Stimulated activated CD8-positive, alpha-beta memory T cell treated with anti-CD3 and anti-CD28 coated beads, Interleukin-15, amount 100 ng/mL, for 48 hours (primary cell): ENCODE measurements at regions not wholly inside any gene's neighbourhood (a gene's known extent, or its start where the extent isn't known, plus 50 kb on each side); places are given as distances from the start of the nearest gene placed in this dataset.

ENCODE experiments used
- DNase-seq, 2 donors: peaks; one replicate each; pipeline ENCODE4 v3.0.0-alpha.2; 2020; ENCODE audit warnings: low read depth in 2 of 2

DNA sequence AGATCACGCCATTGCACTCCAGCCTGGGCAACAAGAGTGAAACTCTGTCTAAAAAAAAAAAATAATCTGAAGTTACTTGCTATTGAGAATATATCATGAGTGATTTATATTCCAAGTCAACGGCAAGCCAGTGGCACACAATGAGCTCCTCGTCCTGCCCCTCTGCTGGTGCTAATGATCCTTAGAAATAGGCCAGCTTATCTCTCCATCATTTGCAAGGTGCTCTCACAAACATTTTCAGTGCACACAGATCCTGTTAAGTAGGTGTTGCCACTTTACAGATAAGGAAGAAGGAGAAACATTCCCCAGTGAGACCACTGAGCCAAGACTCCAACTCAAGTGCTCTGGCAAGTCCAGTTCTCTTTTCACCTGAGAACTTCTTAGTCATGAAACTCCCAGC, 91.3 kb upstream of the GPR45 start:
- DNase-seq = no peak

GRCh38 chr2:105154119-105154818, 87.3 kb upstream of the GPR45 start:
- no peak for DNase-seq

GRCh38 chr2:105156166-105156565, 85.4 kb upstream of the GPR45 start:
- no peak for DNase-seq

DNA sequence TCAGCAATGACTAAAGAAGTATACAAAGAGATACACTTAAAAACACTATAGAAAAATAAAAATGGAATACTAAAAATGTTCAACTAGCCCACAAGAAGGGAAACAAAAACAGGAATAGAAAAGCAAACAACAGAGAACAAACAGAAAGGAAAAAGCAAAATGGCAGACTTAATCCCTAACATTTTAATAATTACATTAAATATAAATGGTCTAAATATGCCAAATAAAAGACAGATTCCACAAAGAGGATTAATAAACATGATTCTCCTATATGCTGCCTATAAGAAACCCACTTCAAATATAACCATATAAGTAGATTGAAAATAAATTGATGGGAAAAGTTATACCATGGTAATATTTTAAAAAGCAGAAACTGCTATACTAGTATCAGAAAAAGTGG, 83.5 kb upstream of the GPR45 start:
- DNase-seq = no peak

- DNase-seq = no peak
Measured at GRCh38 chr2:105166688-105167087, 74.9 kb upstream of the GPR45 start.

DNA sequence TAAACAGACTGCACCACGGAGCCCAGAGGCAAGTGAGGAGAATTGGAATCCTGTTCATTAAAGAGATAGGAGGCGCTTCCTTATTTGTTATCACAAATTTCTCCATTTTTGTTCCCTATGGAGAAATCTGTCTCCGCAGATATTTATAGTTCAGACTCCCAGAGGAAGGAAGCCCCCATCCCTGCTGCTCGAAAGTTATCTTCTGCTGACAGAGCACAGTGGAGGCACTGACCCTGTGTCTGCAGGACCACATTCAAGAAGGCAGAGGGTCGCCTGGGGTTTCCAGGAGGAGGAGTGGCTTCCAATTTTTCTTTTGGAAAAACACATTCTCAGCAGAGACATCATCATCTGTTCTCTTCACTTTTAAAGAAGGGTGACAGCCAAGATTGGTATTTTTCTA, 73.0 kb upstream of the GPR45 start:
- no peak for DNase-seq

DNA sequence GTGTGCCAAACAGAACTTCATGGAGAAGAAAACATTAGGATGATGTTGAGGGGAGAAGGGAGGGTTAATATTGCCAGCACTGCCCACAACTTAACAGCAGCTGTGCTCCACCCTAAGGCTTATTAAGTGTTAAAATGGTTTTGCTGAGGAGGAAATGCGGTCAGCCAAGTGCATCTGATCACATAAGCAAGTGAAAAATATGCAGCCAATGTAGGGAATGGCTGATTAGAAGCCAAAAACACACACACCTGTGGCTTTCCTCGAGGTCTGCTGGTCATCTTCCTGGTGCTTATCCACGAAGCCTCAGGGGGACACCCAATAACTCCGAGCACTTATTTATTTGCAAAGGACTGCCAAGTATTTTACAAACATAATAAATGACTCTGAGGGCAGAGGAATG, 66.3 kb upstream of the GPR45 start:
- DNase-seq = no peak

GRCh38 chr2:105176429-105176828, 65.1 kb upstream of the GPR45 start:
- no peak for DNase-seq

- no peak for DNase-seq
Measured at GRCh38 chr2:105177008-105177407, 64.5 kb upstream of the GPR45 start.

- no peak for DNase-seq
Measured at GRCh38 chr2:105177536-105178254, 63.8 kb upstream of the GPR45 start.

DNA sequence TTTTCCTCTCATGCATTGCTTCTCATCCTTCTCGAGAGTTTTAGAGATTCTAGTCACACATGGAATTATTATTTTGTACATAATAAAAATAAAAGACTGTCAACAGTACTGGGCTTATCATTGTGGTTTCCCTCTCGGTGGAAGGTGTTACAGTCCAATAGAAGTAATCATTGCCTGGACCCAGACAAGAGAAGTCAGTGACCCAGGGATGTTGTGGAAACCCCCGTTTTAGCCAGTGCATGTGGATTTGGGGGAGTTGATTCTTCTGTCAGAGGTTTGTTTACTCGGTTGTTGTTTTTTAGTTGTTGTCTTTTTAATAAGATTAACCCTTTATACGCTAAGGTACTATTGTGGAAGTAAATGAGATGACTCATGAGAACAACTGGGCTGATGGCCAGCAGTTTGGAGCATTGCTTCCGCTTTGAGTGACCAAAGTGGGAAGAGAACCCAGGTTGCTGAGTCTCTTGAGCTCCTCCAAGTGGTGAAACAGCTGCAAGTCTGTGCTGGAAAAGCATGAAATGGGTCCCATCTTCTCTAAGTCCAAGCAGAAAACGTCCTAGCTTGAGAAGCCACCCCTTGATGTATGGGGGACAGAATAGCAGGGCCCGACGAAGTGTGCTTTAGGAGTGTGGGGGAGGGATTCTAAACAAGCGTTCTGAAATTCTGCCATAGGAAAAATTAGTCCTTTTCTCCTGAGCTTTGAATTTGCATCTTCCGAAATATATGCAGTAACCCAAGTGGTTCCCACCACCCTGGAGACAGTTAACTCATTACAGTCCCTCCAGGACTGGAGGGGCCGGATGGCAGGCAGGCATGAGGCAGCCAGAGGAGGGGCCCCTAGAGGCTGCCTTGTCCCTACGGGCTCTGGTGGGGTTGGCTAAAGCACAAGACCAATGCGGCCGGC, 61.8 kb upstream of the GPR45 start:
- no peak for DNase-seq

- DNase-seq = no peak
Measured at GRCh38 chr2:105180491-105180972, 61.0 kb upstream of the GPR45 start.

GRCh38 chr2:105181282-105181681, 60.3 kb upstream of the GPR45 start:
- DNase-seq = no peak

DNA sequence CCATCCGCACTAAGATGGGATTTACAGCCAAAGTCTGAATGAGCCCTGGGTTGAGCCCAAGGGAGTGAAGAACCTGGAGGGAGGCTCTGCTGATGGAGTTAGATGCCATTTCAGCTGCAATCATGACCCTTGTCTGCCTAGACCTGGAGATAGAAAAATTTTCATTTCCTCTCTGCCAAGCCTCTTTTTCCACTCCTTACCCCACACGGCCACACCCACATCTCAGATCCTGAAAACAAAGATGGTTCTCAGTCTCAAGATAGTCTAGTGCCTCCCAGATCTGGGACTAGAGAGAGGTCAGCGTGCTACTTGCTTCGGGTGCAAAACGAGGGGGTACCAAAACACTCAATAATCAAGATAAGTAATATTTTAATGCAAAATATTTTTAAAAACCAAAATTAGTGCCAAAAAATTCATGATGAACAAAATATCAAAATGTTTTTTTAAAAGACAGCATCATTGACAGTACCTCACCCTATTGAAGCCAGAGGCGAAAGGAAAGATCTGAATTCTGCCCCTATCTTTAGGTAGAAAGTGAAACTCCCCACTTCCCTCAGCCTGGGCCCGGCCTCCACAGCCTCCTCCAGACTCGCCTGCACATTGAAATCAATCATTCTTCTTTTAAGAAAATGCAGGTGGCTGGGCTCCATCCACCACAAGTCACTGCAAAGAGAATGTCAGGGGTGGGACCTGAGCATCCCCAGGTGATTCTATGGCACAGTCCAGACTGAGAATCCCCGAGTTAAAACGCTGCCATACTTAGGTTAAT, 57.8 kb upstream of the GPR45 start:
- no peak for DNase-seq

- DNase-seq = no peak
Measured at GRCh38 chr2:105184420-105184819, 57.1 kb upstream of the GPR45 start.

DNA sequence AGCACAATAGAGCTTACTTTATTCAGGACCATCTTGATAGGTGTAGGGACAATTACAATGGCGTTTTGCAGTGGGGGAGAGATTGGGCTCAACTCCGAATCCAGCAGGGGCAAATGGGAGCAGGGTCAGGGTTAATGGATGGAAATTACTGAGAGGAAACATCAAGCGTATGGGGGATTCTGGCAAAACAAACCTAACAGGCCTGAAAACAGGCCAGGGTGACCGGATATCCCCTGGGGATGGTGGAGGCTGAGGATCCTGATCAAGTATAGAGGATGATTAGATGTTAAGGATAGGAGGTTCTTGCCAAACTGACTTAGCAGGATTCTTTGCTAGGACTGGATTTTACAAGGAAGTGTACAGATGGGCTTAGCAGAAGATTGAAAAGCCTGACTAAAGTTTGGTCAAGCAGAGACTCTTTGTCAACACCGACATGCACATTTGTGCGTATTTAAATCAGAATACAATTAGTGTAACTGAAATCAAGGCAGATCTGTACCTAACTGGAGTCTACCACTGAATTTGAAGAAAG, 54.5 kb upstream of the GPR45 start:
- no peak for DNase-seq

DNA sequence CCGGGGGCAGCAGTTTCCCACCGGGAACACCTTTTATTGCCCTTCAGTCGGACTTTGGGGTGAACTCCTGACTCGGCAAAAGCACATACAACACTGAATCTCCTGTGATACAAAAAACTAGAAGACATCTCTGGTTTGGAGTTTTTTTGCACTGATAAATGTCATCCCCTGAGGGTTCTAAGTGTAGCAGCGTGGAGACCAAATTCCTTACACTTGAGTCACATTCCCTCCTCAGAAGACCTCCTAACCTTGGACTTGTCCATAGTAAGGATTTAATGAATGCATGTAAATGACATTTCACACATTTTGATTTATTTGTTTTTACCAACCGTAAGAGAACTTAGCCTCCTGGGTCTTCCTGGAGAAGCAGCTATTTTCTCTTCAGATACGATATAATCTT, 54.0 kb upstream of the GPR45 start:
- DNase-seq = no peak

DNA sequence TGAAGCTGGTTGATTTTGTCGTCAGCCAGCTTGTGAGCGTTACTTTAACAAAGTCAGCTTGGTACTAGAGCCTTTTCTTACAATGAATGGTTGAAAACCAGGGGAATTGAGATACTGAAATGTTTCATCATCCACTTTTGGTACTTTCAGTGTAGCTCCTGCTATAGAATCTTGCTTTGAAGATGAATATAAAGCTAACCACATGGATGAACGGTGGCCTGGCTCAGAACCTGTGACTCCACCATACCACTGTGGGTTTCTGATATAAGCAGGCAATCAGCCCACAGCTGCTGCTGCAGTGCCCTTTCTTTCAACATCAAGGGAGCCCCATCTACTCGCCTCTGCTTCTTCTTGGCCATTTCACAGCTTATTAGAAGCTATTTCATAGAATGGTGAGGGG, 53.2 kb upstream of the GPR45 start:
- DNase-seq = peak in 1 of 2 donors; percentile 1
